GM19438 (cell line): ENCODE measurements at regions not wholly inside any gene's neighbourhood (a gene's known extent, or its start where the extent isn't known, plus 50 kb on each side); places are given as distances from the start of the nearest gene placed in this dataset.
"Not testable (repeated sequence)": the region's sequence is repeated elsewhere in the genome, so short reads cannot be mapped to it uniquely, and the experiment has no call there.

ENCODE experiments used
- ATAC-seq: cut with Tn5 transposase; IDR thresholded peaks from one replicate; pipeline ENCODE4 v1.9.1; 2021; ENCODE audit warnings: low read depth; ENCODE audit not compliant: unreplicated experiment

- no peak for ATAC-seq
Observed at GRCh38 chr18:78822171-78822948, 157.3 kb upstream of the SALL3 start.

GRCh38 chr18:78822949-78823285, 156.7 kb upstream of the SALL3 start:
- no peak for ATAC-seq

- no peak for ATAC-seq
Observed at GRCh38 chr18:78825168-78825567, 154.4 kb upstream of the SALL3 start.

- ATAC-seq: no peak
Observed at GRCh38 chr18:78826631-78827030, 153.0 kb upstream of the SALL3 start.

GRCh38 chr18:78827141-78827540, 152.5 kb upstream of the SALL3 start:
- ATAC-seq: no peak

GRCh38 chr18:78828131-78828530, 151.5 kb upstream of the SALL3 start:
- no peak for ATAC-seq

GRCh38 chr18:78829026-78829425, 150.6 kb upstream of the SALL3 start:
- ATAC-seq: not testable (repeated sequence)

- ATAC-seq: no peak
Observed at GRCh38 chr18:78830161-78830560, 149.5 kb upstream of the SALL3 start.

- no peak for ATAC-seq
Observed at GRCh38 chr18:78830826-78831225, 148.8 kb upstream of the SALL3 start.

GRCh38 chr18:78831603-78832002, 148.0 kb upstream of the SALL3 start:
- ATAC-seq: no peak

- ATAC-seq: no peak
Observed at GRCh38 chr18:78833833-78834232, 145.8 kb upstream of the SALL3 start.

- no peak for ATAC-seq
Observed at GRCh38 chr18:78836838-78837237, 142.8 kb upstream of the SALL3 start.

GRCh38 chr18:78837754-78838153, 141.9 kb upstream of the SALL3 start:
- ATAC-seq: no peak

- no peak for ATAC-seq
Observed at GRCh38 chr18:78838183-78838582, 141.4 kb upstream of the SALL3 start.

- ATAC-seq: no peak
Observed at GRCh38 chr18:78849046-78849445, 130.6 kb upstream of the SALL3 start.

GRCh38 chr18:78849458-78849857, 130.2 kb upstream of the SALL3 start:
- no peak for ATAC-seq

GRCh38 chr18:78853341-78853740, 126.3 kb upstream of the SALL3 start:
- ATAC-seq: no peak

- no peak for ATAC-seq
Observed at GRCh38 chr18:78855188-78855587, 124.4 kb upstream of the SALL3 start.

GRCh38 chr18:78856569-78857313, 122.9 kb upstream of the SALL3 start:
- no peak for ATAC-seq

- no peak for ATAC-seq
Observed at GRCh38 chr18:78857314-78858150, 122.1 kb upstream of the SALL3 start.

- no peak for ATAC-seq
Observed at GRCh38 chr18:78859686-78860085, 119.9 kb upstream of the SALL3 start.
